ENCODE measurements at regions not wholly inside any gene's neighbourhood (a gene's known extent, or its start where the extent isn't known, plus 50 kb on each side); places are given as distances from the start of the nearest gene placed in this dataset.

- no peak for DNase-seq
- H3K4me3 ChIP-seq, result no peak overlapping the region
- WGBS, 5 donors, result 88 to 97% (median 93%) methylated on average over 3 of the region's 3 CpGs
- no peak overlapping the region for H3K27ac ChIP-seq
- H3K9me3 ChIP-seq, result no peaks in the 10 kb centered on the region
- H3K4me1 ChIP-seq, result peaks cover 0 to 5% (median 0%) of the 10 kb centered on the region in 4 donors
- TF ChIP-seq, protein P1, sequence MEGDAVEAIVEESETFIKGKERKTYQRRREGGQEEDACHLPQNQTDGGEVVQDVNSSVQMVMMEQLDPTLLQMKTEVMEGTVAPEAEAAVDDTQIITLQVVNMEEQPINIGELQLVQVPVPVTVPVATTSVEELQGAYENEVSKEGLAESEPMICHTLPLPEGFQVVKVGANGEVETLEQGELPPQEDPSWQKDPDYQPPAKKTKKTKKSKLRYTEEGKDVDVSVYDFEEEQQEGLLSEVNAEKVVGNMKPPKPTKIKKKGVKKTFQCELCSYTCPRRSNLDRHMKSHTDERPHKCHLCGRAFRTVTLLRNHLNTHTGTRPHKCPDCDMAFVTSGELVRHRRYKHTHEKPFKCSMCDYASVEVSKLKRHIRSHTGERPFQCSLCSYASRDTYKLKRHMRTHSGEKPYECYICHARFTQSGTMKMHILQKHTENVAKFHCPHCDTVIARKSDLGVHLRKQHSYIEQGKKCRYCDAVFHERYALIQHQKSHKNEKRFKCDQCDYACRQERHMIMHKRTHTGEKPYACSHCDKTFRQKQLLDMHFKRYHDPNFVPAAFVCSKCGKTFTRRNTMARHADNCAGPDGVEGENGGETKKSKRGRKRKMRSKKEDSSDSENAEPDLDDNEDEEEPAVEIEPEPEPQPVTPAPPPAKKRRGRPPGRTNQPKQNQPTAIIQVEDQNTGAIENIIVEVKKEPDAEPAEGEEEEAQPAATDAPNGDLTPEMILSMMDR (IDR thresholded peaks at IDR 0.05), result no peak
- TF ChIP-seq EP300 (IDR thresholded peaks at IDR 0.05), result no peak
- TF ChIP-seq POLR2A (IDR thresholded peaks at IDR 0.05), result no peak
- no peak for TF ChIP-seq POLR2AphosphoS5 (IDR thresholded peaks at IDR 0.05)
- H3K36me3 ChIP-seq, result no peaks in the 10 kb centered on the region
- no peaks in the 10 kb centered on the region for H3K27me3 ChIP-seq
- intact Hi-C loops (cut with DNase I; ENCODE audit: low total_unique reads), result no loop called here
Observed at GRCh38 chr1:233482388-233482787, 131.5 kb upstream of the KCNK1 start.

DNA sequence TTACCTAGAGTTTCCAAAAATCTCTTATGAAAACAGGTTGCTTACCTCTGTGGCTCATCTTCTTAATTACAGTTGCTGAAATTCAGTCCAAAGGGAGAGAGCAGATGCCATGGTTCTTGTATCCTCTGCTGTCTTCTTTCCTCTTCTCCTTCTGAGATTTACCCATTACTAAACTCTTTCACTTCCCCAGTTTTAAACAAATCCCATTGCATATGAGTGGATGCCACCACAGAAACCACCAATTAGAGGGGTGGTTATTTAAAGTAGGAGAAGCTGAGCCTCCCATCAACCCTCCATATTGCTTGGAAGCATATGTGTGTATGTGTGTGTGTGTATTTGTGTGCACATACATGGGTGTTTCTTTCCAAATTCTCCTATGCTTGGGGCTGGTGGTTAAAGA, 128.5 kb upstream of the KCNK1 start:
- Histone ChIP-seq H3K36me3 (no peaks in the 10 kb centered on the region), H3K4me1 (no peaks in the 10 kb centered on the region), H3K27ac (no peak overlapping the region), H3K9me3 (no peaks in the 10 kb centered on the region), H3K4me3 (no peak overlapping the region), H3K27me3 (no peaks in the 10 kb centered on the region)
- intact Hi-C loops (cut with DNase I; ENCODE audit: low total_unique reads), result no loop called here
- no peak for TF ChIP-seq POLR2A (IDR thresholded peaks at IDR 0.05)
- TF ChIP-seq, protein P1 (IDR thresholded peaks at IDR 0.05), result no peak
- TF ChIP-seq POLR2AphosphoS5 (IDR thresholded peaks at IDR 0.05), result no peak
- TF ChIP-seq EP300 (IDR thresholded peaks at IDR 0.05), result no peak
- DNase-seq, result no peak

- H3K4me3 ChIP-seq, result no peak overlapping the region
- intact Hi-C loops (cut with DNase I; ENCODE audit: low total_unique reads), result no loop called here
- 52 to 71% (median 53%) methylated on average over 3 of the region's 3 CpGs for WGBS, 5 donors
- no peaks in the 10 kb centered on the region for H3K27me3 ChIP-seq
- no peak for TF ChIP-seq POLR2AphosphoS5 (IDR thresholded peaks at IDR 0.05)
- H3K27ac ChIP-seq, result no peak overlapping the region
- no peaks in the 10 kb centered on the region for H3K36me3 ChIP-seq
- no peaks in the 10 kb centered on the region for H3K9me3 ChIP-seq
- H3K4me1 ChIP-seq, result no peaks in the 10 kb centered on the region
- no peak for DNase-seq
Observed at GRCh38 chr1:233485809-233486398, 128.0 kb upstream of the KCNK1 start.

DNA sequence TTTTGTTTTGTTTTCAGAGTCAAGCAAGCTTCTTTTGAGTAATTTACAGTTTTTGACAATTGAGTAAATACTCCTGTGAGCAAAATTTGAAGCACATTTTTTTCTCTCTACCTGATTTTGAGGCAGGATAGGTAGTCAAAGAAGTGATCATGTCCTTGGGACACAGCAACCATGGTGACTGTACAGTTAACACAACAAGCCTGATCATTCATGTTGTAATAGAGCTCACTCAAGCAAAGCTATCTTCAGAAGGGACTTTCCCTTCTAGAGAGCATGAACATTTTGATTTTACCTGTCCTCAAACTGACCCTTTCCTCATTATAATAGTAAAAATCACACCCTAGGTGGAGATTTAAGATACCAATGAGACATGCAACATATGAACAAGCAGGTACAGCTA, 126.5 kb upstream of the KCNK1 start:
- TF ChIP-seq EP300 (IDR thresholded peaks at IDR 0.05) (no peak), POLR2AphosphoS5 (IDR thresholded peaks at IDR 0.05) (no peak)
- TF ChIP-seq, protein P1 (IDR thresholded peaks at IDR 0.05), result no peak

GRCh38 chr1:233489411-233489810, 124.5 kb upstream of the KCNK1 start:
- 77 to 84% (median 80%) methylated on average over 4 of the region's 4 CpGs for WGBS, 5 donors
- no peaks in the 10 kb centered on the region for H3K36me3 ChIP-seq
- no peak for DNase-seq
- TF ChIP-seq, protein P1 (IDR thresholded peaks at IDR 0.05), result no peak
- TF ChIP-seq EP300 (IDR thresholded peaks at IDR 0.05) (no peak), POLR2AphosphoS5 (IDR thresholded peaks at IDR 0.05) (no peak), POLR2A (IDR thresholded peaks at IDR 0.05) (no peak)
- no peaks in the 10 kb centered on the region for H3K27me3 ChIP-seq
- H3K4me3 ChIP-seq, result no peak overlapping the region
- H3K4me1 ChIP-seq, result no peaks in the 10 kb centered on the region
- intact Hi-C loops (cut with DNase I; ENCODE audit: low total_unique reads), result no loop called here
- no peaks in the 10 kb centered on the region for H3K9me3 ChIP-seq
- no peak overlapping the region for H3K27ac ChIP-seq

More for the DNA sequence above, 126.5 kb upstream of the KCNK1 start:
- intact Hi-C loops (cut with DNase I; ENCODE audit: low total_unique reads), result no loop called here
- no peaks in the 10 kb centered on the region for H3K27me3 ChIP-seq
- no peaks in the 10 kb centered on the region for H3K4me1 ChIP-seq
- H3K9me3 ChIP-seq, result no peaks in the 10 kb centered on the region
- no peak overlapping the region for H3K4me3 ChIP-seq
- H3K36me3 ChIP-seq, result no peaks in the 10 kb centered on the region
- no peak for DNase-seq
- no peak overlapping the region for H3K27ac ChIP-seq
